ENCODE measurements at regions not wholly inside any gene's neighbourhood (a gene's known extent, or its start where the extent isn't known, plus 50 kb on each side); places are given as distances from the start of the nearest gene placed in this dataset.
"Not testable (repeated sequence)": the region's sequence is repeated elsewhere in the genome, so short reads cannot be mapped to it uniquely, and the experiment has no call there.

DNA sequence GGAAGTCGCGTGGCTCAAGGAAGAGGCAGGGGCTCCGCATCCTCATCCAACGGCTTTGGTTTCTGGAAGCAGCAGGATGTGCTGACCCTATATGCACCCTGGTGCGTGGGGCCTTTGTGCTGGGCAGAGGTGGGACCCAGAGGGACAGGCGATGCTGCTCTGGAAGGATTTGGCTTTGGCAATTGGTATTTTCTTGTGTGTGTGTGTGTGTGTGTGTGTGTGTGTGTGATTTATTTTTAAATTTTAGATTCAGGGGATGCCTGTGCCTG, 321.9 kb upstream of the ZNF507 start:
- no peak for DNase-seq (ENCODE audit: low read depth, low spot score)

DNA sequence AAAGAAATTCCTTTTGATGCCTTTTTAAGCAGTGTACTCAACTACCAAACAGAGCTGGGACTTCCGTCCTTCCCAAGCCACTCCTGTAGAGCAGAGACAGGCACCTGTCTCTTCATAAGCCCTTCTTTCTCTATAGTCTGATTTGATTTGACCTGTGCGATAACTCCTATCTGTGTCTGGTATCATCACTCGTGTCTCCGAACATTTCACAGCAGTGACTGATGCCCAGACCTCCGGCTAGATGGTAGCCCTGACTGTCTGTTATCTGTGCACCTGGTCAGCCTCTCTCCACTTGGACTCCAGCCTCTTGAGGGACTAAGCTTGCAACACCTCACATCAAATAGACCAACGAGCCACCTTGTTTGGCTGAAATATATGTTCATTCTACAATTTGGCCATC, 316.2 kb upstream of the ZNF507 start:
- no peak for DNase-seq (ENCODE audit: low read depth, low spot score)

DNA sequence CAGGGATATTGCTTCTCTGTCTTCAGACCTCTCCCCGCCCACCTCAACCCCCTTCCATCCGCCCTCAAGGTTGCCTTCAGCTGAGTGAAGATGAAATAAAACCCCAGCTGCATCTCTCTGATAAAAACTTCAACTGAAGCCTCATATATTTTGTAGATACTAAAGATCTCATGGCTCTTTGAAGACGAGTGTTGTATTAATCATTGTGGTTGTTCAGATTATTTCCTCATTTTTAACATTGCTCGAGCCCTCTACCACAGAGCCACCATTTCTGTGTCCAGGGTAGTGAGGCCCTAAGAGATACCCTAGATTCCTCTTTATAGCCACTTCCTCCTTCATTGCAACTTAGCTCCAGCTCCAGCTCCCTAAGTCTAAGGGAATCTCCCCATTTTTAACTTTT, 312.8 kb upstream of the ZNF507 start:
- no peak for DNase-seq (ENCODE audit: low read depth, low spot score)

DNA sequence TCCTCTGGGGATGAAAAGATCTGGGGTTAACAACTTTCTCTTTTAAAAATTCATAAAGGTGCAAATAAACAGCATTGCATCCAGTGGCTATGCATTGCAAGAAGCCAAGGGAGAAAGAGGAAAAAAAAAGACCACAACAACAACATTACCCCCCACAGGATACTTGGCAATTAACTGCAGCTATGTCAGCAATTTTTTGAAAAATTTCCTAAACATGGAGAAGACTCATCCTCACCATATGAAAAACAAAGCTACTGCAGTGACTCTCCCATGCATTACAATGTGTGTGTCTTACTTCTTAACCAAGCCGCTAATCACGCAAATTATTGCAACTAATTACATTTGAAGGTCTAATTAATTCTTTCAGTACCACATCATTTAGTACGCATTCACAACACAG, 309.8 kb upstream of the ZNF507 start:
- DNase-seq (ENCODE audit: low read depth, low spot score), result no peak

DNA sequence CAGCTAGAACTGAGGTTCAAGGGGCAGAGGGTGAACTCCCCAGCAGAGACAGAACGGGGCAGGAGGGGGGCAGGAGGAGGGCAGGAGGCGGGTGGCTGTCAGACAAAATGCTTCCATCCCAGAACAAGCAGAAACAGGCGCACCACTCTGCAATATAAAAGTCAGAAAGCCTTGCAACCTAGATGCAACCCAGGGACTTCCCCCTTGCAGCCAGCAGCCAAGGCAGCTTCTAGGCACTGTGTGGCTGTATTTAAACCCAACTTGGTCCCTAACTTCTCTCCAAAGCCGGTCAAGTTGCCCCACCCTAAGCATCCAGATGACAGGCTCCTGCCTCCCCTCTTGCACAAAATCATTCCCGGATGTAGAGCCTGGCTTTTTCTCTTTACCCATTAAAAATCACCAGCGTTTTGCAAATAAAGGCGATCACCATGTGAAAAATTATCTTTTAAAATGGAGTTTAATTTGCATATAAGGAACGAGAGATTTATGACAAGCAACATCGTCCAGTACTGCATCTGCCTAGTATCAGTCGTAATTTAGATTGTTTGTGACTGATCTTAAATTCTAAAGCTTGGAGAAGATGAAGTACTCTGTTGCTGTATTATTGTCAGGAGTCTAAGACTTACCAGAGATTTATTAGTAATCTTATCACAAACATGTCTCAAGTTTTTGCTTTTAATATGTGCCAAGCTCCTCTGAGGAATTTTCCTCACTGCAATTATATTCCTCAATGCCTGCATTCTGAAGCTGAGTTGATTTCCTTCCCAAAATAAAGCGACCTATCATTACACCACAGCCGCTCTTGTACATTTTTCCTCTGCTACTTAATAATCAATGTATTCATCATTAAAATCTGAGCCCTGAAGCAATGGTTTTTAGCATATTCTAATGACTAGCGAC, 307.1 kb upstream of the ZNF507 start:
- DNase-seq (ENCODE audit: low read depth, low spot score), result no peak

DNA sequence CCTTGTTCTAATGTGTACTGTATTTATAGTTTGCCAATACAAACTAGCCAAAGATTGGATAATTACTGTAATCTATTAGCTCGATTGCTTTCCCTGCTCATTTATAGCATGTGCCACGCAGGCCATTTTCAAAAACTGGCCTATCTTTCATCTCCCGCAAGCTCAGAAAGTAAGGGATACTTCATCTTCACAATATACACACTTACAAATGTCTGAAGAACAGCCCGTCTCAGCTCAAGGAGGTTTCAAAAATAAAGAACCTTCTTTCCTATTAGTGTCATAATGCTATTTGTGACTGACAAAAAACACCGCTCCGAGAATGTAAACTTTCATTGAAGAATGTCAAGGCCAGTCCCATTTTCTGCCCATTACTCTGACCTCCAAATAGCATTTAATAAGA, 306.4 kb upstream of the ZNF507 start:
- DNase-seq (ENCODE audit: low read depth, low spot score), result no peak

DNA sequence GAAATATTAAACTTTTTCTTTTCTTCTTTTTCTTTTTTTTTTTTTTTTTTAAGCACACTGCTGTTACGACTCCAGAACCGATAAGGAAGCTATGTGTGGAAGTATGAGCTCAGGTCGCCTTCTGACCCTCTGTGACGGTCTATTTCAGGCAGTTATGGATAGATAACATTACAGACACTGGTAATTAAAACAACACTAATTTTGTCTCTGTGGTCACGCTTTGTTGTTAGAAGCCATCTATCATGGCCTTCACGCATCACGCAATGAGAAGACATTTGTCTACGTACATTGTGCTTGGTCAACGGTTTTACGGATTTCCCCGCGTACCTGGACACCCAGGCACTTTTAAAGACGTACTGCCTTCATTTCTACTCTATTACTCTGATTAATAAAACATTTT, 306.0 kb upstream of the ZNF507 start:
- no peak for DNase-seq (ENCODE audit: low read depth, low spot score)

DNA sequence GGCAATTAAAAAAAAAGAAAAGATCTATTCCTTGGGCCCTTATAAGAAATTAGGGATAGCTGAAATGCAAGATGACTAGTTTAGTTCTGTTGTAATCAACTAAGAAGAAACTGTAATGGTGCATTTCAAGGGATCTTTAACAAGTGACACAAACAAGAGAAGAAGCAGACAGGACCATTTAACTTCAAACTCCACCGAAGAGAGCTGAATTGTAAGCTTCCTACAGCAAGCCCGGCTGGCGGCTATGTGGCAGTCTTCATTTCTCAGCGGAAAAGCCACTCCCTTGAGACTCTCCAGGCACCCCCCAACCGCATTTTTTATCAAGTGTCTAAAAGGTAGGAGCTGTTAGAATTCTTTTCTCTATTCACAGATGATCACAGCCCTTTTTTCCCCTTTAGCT, 305.2 kb upstream of the ZNF507 start:
- DNase-seq (ENCODE audit: low read depth, low spot score), result no peak

DNA sequence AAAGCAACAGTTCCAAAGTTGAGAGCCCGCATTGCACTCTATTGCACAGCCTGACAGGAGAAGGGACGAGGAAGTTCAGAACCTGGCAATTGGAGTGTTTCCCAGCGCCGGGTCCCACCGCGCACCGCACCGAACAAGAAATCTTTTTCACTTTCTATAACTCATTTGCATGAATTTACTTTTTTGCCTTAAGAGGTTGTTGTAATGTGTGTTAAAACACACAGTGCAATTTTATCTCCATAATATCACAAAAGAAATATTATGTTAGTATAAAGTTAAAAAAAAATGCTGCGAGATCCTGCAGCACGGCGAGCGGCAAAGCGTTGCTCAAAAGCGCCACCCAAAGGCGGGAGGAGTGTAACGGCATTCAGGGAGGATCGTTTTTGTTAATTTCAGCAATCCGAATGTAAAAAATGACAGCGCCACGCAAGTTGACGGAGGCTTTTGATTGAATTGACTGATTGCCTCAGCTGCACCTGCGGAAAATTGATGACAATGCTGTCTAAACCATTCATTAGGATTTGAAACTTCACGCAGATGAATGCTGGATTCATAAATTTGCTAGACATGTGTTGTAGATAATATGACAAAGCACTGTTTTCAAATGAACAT, 303.6 kb upstream of the ZNF507 start:
- DNase-seq (ENCODE audit: low read depth, low spot score), result no peak

DNA sequence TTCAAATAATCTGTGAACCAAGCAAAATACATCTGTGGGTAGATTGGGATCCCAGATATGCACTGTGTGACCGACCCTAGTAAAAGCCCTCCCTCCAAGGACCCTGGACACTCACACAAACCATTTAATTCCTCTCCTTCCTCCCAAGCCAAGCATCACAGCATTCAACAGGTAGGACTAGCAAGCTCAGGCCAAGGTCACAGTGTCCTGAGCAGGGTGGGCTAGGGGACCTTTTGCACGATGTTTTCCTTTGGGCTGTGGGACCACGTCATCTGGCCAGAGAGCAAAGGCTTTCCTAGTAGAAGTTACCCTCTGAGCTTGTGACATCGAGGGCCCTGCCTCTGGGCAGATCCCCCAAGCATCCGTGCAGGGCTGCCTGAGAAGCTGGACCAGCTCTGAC, 297.6 kb upstream of the ZNF507 start:
- DNase-seq (ENCODE audit: low read depth, low spot score), result no peak

DNA sequence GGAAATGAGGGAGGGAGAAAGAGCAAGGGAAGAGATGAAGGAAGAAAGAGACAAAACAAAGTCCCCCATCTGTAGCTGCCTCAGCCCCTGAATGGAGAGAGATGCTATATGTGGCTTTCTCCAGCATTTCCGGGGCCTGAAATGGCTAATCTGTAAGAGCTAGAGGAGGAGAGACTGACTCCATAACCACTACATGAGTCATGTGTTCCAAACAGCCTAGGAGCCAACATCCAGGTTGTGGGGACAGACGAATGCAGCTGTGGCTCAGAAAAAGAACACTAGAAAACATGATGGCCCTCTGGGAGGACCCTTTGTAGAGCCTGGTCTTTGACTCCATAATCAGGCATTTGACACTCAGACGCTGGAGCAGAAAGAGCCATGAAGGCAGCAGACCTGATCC, 292.0 kb upstream of the ZNF507 start:
- no peak for DNase-seq (ENCODE audit: low read depth, low spot score)

DNA sequence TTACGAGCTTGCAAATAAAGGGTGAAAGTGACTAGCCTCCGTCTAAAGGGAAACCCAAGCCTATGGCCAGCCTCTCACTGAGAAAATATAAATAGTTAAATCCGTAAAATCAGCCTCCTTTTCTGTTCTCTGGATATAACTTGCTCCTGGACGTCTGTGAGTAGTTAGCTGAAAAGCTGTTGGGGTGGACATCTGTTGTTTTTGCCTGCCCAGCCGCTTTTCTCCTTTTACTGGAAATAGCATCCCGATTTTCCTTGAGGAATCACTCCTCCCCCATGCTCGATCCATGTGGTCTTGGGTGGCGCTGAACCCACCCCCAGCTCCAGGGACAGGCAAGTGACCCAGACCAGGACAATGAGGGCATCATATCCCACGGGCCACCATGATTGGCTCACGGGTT, 291.5 kb upstream of the ZNF507 start:
- DNase-seq (ENCODE audit: low read depth, low spot score), result no peak

DNA sequence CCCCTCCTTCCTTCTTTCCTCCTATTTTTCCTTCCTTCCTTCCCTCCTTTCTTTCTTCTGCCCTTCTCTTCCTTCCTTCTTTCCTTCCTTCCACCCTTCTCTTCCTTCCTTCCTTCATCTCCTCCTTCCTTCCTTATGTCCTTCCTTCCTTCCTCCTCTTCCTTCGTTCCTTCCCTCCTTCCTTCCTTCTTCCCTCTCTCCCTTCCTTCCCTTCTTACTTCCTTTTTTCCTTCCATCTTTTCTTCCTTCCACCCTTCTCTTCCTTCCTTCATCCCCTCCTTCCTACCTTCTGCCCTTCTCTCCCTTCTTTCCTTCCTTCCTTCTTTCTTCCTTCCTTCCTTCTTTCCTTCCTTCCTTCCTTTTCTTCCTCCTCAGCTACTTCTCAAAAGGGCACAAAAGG, 287.3 kb upstream of the ZNF507 start:
- DNase-seq (ENCODE audit: low read depth, low spot score), result no peak

DNA sequence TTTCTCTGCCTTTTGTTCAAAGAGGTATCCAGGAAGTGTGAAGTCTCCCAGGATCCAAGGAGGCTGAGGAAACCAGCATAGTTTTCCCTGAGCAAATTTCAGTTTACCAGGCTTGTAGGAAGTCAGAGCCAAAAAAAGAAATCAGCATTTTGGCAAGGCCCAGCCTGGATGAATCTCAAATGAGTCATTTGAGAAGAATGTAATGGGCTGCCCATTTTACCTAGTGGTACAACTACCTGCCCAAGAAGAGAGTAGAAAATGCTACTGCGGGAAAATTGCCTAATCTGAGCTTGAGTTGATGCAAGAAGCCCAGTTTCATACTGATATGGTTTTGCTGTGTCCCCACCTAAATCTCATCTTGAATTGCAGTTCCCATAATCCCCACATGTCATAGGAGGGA, 284.1 kb upstream of the ZNF507 start:
- no peak for DNase-seq (ENCODE audit: low read depth, low spot score)

DNA sequence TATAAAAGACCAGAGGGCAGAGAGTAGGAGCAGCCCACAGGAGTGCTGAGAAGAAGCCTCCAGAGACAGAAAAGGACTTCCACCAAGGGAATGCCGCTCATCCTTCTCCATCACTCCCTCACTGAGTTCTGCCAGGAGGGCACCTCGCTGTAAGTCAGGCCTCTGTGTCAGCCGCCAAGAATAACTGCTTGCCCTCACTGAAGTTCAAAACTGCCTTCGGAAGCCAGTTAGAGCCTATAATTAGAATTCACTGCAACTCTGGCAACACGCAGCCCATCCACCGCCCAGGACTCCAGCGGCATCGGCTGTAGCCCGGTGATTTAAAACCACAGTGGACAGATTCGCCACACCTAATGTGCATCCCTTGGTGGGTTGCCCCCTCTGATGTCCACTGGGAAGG, 281.8 kb upstream of the ZNF507 start:
- DNase-seq (ENCODE audit: low read depth, low spot score), result no peak

DNA sequence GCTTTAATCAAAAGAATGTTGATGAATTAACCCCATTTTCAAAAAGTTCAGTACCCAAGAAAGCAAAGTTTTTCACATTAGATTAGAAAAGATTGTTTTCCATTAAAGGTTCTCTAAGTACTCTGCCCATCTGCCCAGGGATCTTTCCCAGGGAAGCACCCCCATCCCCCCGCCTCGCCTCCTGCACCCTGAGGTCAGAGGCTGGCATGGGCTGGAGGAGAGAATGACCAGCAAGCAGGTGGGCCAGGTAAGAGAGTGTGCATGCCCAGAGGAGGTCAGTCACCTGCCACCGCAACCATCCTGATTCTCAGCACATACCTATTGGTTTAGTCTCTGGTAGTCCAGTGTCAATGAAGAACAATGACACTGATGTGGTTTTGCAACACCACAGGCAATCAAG, 279.4 kb upstream of the ZNF507 start:
- DNase-seq (ENCODE audit: low read depth, low spot score), result no peak

DNA sequence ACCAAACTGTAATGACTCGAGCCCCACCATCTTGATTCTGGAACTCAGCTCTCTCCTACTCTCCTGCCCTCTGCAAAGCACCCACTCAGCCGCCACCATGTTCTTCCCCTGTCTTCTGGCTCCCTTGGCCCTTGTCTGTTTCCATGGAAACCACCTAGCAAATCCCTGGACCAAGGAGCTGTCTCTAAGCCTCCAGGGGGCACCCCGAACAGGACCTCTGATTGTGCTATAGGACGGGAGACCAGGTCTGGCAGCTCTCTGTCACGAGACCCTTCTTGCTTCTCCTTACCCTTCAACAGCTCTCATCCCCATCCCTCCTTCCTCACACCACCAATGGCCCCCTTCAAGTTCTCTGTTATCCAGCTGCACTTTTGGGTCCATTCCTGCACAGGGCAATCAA, 277.7 kb upstream of the ZNF507 start:
- no peak for DNase-seq (ENCODE audit: low read depth, low spot score)

DNA sequence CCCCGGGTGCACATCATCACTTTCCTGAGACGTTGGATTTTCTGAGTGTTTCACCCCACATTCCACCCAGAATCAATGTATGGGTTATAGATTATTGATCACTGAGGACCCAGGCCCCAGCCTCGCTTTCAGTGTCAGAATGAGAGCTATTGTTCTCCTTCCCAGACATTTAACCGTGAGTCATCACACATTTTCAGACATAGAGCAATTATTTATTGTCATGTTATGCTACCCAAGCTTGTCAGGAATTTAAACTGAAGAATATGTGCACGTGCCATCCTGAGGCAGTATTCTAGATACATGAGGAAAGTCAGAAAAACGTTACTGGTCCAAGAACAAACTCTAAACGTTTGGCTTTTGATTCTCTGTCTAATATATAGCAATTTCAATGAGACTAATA, 276.6 kb upstream of the ZNF507 start:
- DNase-seq (ENCODE audit: low read depth, low spot score), result no peak

DNA sequence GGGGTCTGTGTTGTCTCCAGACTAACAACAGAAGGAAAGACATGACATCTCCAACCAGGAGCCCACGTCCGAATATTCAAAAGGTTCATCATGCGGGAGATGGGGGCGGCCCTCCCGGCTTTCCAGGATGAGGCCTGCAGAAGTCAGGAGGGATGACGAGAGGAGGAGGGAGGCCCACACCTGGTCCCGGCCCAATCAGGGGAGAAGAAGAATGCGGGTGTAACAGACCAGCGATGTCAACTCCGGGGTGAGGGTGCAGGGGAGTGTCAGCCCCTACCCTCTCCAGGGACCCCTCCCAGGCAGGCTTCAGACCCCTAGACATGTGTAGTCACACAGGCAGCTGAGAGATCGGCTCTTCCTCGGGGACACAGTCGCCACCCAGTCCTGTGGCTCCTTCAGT, 275.3 kb upstream of the ZNF507 start:
- no peak for DNase-seq (ENCODE audit: low read depth, low spot score)

DNA sequence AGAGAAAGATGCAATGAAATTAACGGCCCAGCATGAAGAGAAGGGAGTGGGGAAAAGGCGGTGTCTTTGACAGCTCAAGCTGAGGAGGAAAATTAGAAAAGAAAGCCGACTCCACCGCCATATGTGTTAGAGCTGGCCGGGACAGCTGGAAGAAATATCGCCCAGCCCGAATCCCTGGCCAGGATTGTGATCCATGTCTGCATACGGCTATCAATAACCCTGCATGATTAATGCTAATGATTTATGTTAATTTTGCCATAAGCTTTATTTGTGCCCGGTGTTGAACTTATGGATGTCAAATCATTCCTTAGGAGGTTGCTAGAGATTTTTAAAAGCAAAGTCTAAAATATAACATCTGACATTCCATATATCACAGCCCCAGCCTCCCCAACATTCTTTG, 263.4 kb upstream of the ZNF507 start:
- DNase-seq (ENCODE audit: low read depth, low spot score), result no peak

DNA sequence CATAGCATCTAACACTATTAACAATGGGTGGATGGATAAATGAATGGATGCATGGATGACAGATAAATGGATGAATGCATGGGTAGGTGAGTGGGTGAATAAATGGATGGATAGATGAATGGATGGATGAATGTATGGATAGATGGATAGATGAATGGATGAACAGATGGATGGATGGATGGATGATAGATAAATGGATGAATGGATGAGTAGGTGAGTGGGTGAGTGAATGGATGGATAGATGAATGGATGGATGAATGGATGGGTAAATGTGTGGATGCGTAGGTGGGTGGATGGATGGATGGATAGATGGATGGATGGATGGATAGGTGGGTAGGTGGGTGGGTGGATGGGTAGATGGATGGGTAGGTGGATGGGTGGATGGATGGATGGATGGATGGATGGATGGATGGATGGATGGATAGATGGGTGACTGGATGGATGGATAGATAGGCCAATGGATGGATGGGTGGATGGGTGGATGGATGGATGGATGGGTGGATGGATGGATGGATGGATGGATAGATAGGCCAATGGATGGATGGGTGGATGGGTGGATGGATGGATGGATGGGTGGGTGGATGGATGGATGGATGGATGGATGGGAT, 260.6 kb upstream of the ZNF507 start:
- DNase-seq (ENCODE audit: low read depth, low spot score), result not testable (repeated sequence)

DNA sequence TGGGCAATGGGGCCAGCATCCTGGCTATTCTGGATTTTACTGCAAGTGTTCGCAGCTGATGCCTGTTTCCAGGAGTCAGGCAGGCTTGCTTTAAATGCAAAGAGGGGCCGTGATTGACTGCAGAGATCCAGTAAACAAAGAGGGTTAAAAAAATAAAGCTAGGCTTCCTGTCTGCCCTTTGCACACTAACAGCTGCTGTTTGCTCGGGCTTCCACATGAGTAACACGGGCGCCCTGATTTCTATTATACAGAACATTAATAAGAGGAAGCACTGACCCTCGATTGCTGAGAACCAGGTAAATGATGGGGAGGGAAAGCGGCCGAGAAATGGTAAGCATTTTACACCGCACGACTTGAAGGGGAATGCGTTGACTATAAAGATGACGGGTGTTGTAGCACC, 254.2 kb upstream of the ZNF507 start:
- no peak for DNase-seq (ENCODE audit: low read depth, low spot score)

DNA sequence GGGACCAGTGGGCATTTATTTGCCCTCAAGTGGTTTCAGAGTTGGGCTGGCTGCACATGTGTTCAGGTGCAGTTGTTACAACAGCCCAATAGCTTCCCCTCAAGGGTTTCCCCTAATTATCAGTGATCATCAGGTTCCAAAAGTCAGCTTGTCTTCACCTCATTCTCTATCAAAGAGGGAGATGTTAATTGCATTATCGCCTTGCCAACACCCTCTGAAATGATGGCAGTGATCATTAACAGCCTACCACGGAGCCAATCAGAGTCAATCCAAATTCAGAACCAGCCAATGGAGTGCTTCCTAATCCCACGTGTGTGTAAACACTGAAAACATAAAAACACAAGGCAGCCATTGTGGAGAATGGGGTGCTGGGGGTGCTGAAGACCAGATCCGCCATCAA, 248.4 kb upstream of the ZNF507 start:
- no peak for DNase-seq (ENCODE audit: low read depth, low spot score)

All from activated naive CD8-positive, alpha-beta T cell treated with anti-CD3 and anti-CD28 coated beads, Interleukin-2, amount 50 U/mL, for 16 hours (primary cell).